ENCODE measurements at regions not wholly inside any gene's neighbourhood (a gene's known extent, or its start where the extent isn't known, plus 50 kb on each side); places are given as distances from the start of the nearest gene placed in this dataset.
"Not testable (repeated sequence)": the region's sequence is repeated elsewhere in the genome, so short reads cannot be mapped to it uniquely, and the experiment has no call there.

DNA sequence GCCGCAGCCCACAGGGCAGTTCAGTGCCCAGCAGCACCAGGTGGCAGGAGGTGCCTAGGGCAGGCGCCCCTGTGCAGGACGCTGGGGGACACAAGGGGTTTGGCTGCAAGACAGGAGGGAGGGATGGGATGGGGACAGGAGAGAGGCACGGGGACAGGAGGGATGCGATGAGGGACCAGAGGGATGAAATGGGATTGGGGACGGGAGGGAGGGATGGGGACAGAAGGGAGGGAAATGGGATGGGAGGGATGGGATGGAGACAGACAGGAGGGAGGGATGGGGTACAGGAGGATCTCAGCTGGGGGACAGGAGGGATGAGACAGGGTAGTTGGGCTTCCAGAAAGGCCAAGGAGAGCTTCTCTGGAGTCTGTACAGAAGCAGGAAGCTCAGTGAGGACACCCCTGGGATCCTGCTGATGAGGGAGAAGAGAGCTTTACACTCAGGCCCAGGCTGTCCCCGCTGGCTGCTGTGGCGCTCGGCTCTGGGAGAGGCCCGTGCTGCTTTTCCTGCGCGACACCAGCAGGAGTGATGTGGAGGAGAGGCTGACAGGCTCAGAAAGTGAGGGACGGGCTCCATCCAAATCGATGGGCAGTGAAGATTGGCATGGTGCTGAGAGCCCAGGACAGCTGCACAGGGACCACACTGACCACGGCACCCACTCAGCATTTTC is 400.8 kb downstream of the SMOC2 start:
- ATAC-seq (ENCODE audit: poor library complexity) (no peak), DNase-seq (no peak)
- Mint-ChIP-seq H3K9me3 (no peaks in the 10 kb centered on the region), H3K4me1 (ENCODE audit: low read depth) (no peaks in the 10 kb centered on the region), H3K4me3 (no peak overlapping the region), H3K36me3 (ENCODE audit: low read depth) (no peaks in the 10 kb centered on the region), H3K27ac (no peak overlapping the region), H3K27me3 (peaks cover 6% of the 10 kb centered on the region)
- H3K4me1 ChIP-seq (ENCODE audit: insufficient read depth, low read length): no peaks in the 10 kb centered on the region
- CTCF ChIA-PET: no interaction called here
- peaks cover 0 to 31% of the 10 kb centered on the region in 2 experiments for H3K9me3 ChIP-seq (ENCODE audit: control insufficient read depth in 1 of 2, insufficient read depth in 1 of 2, low read length in 2 of 2)
- no peak for TF ChIP-seq CTCF (IDR thresholded peaks at IDR 0.05)
- POLR2A ChIA-PET: no interaction called here
- peaks cover 0 to 4% of the 10 kb centered on the region in 2 experiments for H3K27me3 ChIP-seq (ENCODE audit: control insufficient read depth in 1 of 2, insufficient read depth in 2 of 2, low read length in 2 of 2)
- H3K36me3 ChIP-seq (ENCODE audit: insufficient read depth, low read length): no peaks in the 10 kb centered on the region
- no peak overlapping the region for H3K27ac ChIP-seq (ENCODE audit: low read depth in 1 of 2, low read length in 2 of 2)
- no peak overlapping the region for H3K4me3 ChIP-seq (ENCODE audit: low read length)
- intact Hi-C loops (cut with DNase I, micrococcal nuclease): no loop called here

GRCh38 chr6:168840932-168841331 is 399.9 kb downstream of the SMOC2 start:
- H3K27ac ChIP-seq (ENCODE audit: low read depth in 1 of 2, low read length in 2 of 2); H3K4me1 ChIP-seq (ENCODE audit: insufficient read depth, low read length); H3K9me3 Mint-ChIP-seq; intact Hi-C loops (cut with DNase I, micrococcal nuclease); POLR2A ChIA-PET; H3K36me3 ChIP-seq (ENCODE audit: insufficient read depth, low read length); H3K4me3 Mint-ChIP-seq; H3K27me3 ChIP-seq (ENCODE audit: control insufficient read depth in 1 of 2, insufficient read depth in 2 of 2, low read length in 2 of 2); ATAC-seq (ENCODE audit: poor library complexity); CTCF ChIA-PET; H3K4me3 ChIP-seq (ENCODE audit: low read length); H3K27ac Mint-ChIP-seq; H3K4me1 Mint-ChIP-seq (ENCODE audit: low read depth); H3K36me3 Mint-ChIP-seq (ENCODE audit: low read depth): not testable (repeated sequence)
- peak in 2 of 14 experiments; percentile 25 to 29 for DNase-seq
- peaks cover 0 to 31% of the 10 kb centered on the region in 2 experiments for H3K9me3 ChIP-seq (ENCODE audit: control insufficient read depth in 1 of 2, insufficient read depth in 1 of 2, low read length in 2 of 2)
- H3K27me3 Mint-ChIP-seq: peaks cover 12% of the 10 kb centered on the region

DNA sequence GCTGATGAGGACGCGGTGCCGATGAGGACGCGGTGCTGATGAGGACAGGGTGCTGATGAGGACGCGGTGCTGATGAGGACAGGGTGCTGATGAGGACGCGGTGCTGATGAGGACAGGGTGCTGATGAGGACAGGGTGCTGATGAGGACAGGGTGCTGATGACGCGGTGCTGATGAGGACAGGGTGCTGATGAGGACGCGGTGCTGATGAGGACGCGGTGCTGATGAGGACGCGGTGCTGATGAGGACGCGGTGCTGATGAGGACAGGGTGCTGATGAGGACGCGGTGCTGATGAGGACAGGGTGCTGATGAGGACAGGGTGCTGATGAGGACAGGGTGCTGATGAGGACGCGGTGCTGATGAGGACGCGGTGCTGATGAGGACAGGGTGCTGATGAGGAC is 399.3 kb downstream of the SMOC2 start:
- CTCF ChIA-PET; H3K36me3 Mint-ChIP-seq (ENCODE audit: low read depth); H3K36me3 ChIP-seq (ENCODE audit: insufficient read depth, low read length); H3K4me3 Mint-ChIP-seq; DNase-seq; ATAC-seq (ENCODE audit: poor library complexity); intact Hi-C loops (cut with DNase I, micrococcal nuclease); H3K4me1 ChIP-seq (ENCODE audit: insufficient read depth, low read length); POLR2A ChIA-PET; H3K4me1 Mint-ChIP-seq (ENCODE audit: low read depth); H3K27me3 ChIP-seq (ENCODE audit: control insufficient read depth in 1 of 2, insufficient read depth in 2 of 2, low read length in 2 of 2); H3K9me3 Mint-ChIP-seq; H3K4me3 ChIP-seq (ENCODE audit: low read length); H3K27ac ChIP-seq (ENCODE audit: low read depth in 1 of 2, low read length in 2 of 2); H3K27ac Mint-ChIP-seq: not testable (repeated sequence)
- peaks cover 16% of the 10 kb centered on the region for H3K27me3 Mint-ChIP-seq
- H3K9me3 ChIP-seq (ENCODE audit: control insufficient read depth in 1 of 2, insufficient read depth in 1 of 2, low read length in 2 of 2): peaks cover 0 to 31% of the 10 kb centered on the region in 2 experiments

- Mint-ChIP-seq H3K27ac (no peak overlapping the region), H3K27me3 (peaks cover 16% of the 10 kb centered on the region), H3K4me1 (ENCODE audit: low read depth) (no peaks in the 10 kb centered on the region), H3K4me3 (no peak overlapping the region), H3K36me3 (ENCODE audit: low read depth) (no peaks in the 10 kb centered on the region), H3K9me3 (no peaks in the 10 kb centered on the region)
- Histone ChIP-seq H3K9me3 (ENCODE audit: control insufficient read depth in 1 of 2, insufficient read depth in 1 of 2, low read length in 2 of 2) (peaks cover 0 to 31% of the 10 kb centered on the region in 2 experiments), H3K27ac (ENCODE audit: low read depth in 1 of 2, low read length in 2 of 2) (no peak overlapping the region), H3K27me3 (ENCODE audit: control insufficient read depth in 1 of 2, insufficient read depth in 2 of 2, low read length in 2 of 2) (peaks cover 0 to 6% of the 10 kb centered on the region in 2 experiments), H3K4me1 (ENCODE audit: insufficient read depth, low read length) (no peaks in the 10 kb centered on the region), H3K4me3 (ENCODE audit: low read length) (no peak overlapping the region), H3K36me3 (ENCODE audit: insufficient read depth, low read length) (no peaks in the 10 kb centered on the region)
- no peak for TF ChIP-seq CTCF (IDR thresholded peaks at IDR 0.05)
- intact Hi-C loops (cut with DNase I, micrococcal nuclease): no loop called here
- DNase-seq: no peak
- CTCF ChIA-PET: no interaction called here
- ATAC-seq (ENCODE audit: poor library complexity): no peak
- POLR2A ChIA-PET: no interaction called here
These were observed 397.0 kb downstream of the SMOC2 start for GRCh38 chr6:168838037-168838399.
